ENCODE measurements at regions not wholly inside any gene's neighbourhood (a gene's known extent, or its start where the extent isn't known, plus 50 kb on each side); places are given as distances from the start of the nearest gene placed in this dataset.

- DNase-seq (ENCODE audit: low spot score in 2 of 2) (no peak), FAIRE-seq (no peak)
These were observed 81.4 kb downstream of the ZNF608 start for GRCh38 chr5:124665035-124665434.

DNA sequence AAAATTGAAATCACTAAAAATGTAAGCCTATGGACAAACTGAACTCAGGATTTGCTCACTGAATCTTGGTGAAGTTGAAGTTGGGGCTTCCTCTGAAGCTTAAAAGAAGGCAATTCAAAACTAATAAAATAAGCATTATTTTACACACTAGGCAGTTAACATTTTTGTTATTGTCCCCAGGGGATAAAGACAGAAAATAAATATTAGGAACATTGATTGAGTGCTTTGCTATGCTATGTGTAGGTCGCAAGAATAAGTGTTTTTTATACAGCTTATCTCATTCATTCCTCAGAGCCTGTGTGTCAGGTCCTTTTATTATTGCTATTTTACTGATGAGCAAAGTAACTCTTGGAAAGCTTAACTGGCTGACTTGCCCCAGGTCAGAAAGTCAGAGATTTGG, 82.2 kb downstream of the ZNF608 start:
- FAIRE-seq (no peak), DNase-seq (ENCODE audit: low spot score in 2 of 2) (no peak)

DNA sequence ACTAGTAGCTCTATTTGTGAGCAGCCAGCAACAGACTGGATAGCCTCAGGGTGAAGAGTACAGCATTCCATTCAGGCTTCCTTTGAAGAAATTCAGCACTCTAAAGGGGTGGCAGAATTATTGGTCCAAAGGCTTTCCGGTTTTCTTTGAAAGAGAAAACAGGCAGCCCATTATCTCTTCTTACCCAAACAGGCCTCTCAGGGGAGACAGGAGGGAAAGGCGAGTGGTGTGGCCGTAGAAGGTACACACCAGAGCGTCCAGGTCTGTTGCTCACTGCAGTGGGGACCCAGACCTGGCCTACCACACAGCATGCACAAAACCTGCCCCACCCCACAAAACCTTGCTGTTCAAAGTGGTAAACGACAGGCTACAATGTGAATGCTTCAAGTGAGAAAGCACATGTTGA, 83.3 kb downstream of the ZNF608 start:
- no peak for FAIRE-seq
- DNase-seq (ENCODE audit: low spot score in 2 of 2), result no peak

DNA sequence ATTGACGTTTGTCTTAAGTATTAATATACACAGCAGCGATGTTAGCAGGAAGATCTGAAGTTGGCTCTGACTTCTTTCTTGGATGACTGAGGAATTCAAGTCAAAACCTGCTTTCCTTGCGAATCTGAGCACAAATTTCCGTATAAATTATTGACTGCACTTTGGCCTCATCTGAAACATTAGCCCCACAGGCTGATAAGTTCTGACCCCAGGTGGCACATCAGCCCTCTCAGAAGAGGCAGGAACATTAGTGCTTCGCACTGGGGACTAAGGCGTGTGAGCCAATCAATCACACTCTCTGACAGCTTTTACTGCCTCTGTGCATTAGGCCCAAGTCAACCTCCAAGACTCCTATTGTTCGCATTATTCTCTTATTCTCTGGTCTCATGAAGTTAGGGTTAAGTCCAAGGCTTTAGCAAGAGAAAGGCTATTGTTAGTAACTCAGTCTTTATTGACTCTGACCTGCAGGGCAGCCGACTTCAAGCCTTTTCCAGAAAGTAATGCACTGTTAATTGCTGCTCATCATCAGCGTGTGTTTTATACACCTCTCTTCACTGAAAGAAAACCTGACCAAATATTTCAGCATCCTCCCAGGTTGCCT, 84.2 kb downstream of the ZNF608 start:
- no peak for FAIRE-seq
- no peak for DNase-seq (ENCODE audit: low spot score in 2 of 2)

DNA sequence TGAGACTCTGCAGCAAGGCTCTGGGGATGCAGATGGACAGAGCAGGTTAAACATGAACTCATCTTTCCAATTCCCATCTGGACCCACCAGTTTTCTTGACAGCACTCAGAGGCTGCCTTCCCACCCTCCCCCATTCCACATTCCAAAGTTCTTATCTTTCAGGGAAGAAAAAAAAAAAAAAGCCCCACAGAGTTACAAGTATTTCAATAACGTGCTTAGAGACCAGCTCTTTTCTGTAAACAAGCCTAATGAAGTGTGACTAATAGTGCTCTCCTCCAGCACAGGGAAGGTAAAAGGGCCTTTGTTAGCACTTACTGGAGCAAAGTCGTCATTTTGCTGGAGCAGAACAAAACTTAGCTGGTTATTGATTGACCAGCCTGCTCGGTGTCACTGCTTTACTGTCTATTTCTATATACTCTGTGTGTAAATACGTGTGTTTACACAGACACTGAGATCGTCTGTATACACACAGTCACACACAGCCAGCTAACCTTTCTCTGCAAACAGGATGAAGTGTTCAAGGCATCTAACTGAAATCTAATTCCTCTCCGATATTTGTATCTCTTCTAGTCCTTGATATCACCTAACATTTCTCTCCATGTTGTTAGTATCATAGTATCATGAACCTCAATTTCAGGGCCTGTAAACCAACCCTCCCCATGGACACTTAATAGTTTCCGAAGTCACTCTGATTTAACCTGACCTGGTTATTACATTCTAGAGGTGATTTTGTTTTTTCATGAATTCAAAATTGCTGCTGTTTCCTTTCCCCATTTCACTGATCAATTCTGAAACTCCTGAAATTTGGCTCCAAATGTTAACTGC, 84.9 kb downstream of the ZNF608 start:
- DNase-seq (ENCODE audit: low spot score in 2 of 2) (no peak), FAIRE-seq (no peak)

DNA sequence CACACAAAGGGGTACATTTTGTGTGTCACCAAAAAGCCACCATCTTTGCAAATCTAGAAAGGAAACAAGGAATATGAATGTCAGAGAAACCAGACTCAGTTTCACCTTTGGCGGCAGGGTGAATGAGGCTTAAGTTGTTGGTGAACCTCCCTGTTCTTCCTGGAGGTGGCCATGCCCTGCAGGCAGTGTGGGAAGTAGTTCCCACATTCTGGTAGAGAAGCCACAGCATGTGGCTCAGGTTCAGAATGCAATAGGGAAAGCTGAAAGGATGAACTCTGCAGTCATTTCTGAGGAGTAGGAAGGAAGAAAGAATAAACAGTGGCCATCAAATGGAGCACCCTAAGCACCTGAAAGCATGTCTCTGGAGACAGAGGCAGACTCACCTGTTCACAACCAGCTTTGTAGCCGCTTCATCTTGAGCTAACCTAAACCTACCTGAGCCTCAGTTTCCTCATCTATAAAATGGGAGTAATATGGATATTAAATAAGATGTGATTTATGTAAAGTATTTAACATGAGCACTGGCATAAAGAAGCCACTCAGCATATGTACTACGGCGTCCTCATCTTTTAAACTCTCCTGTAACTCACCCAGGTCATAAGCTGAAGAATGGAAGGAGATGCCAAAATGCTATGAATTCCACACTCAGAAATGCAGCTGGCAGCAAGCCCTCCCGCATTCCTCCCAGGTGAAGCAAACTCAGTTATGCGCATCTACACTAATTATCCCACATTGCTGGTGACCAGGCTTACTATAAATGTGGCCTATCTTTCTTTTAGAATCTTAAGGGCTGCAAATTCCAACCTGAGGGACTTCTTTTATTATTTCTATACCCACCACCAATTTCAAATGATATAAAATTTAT, 86.0 kb downstream of the ZNF608 start:
- no peak for FAIRE-seq
- no peak for DNase-seq (ENCODE audit: low spot score in 2 of 2)

DNA sequence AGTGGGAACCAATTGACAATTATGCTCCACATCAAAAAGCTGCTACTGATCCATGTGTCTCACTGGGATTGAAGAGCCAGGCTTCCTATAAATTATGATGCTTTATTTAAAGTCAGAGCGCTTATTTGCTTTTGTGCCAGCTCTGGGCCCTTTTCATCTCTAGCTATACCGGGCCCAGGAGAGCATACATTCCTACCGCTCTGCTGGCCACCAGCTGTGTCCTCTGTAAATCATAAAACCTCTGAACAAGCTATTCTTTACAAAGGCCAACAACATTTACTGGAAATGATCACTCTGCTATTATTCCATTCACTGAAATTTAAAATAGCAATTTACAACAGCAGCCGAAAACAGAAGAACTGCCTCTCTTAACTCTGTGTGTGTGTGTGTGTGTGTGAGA, 86.6 kb downstream of the ZNF608 start:
- no peak for DNase-seq (ENCODE audit: low spot score in 2 of 2)
- FAIRE-seq, result no peak

- FAIRE-seq (no peak), DNase-seq (ENCODE audit: low spot score in 2 of 2) (no peak)
These were observed 87.4 kb downstream of the ZNF608 start for GRCh38 chr5:124658867-124659557.

DNA sequence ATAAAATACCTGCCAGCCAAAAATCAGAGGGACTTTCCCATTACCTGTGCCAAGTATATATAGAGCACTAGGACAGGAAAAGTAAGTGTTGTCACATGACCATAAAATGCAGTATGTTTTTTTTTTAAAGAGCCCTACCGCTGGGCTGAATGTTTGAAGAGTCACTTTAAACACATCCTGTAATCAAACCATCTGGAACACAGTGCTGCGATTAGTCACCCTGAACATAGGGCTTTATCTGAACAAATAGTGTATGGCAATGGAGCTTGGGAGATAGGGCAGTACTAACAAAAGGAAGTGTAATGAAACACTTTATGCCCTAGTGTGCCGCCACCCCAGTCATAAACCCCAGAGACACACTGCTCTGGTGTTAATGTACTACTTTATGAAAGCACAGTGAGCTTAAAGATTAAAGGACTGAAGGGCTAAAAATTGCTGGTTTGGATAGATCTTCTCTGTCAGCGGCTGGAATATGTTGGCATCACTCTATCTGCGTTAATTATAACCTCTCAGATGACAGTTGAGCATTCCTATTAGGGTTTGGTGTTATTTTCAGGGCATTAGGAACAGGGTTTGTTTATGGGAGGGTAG, 90.4 kb downstream of the ZNF608 start:
- DNase-seq (ENCODE audit: low spot score in 2 of 2) (no peak), FAIRE-seq (no peak)

DNA sequence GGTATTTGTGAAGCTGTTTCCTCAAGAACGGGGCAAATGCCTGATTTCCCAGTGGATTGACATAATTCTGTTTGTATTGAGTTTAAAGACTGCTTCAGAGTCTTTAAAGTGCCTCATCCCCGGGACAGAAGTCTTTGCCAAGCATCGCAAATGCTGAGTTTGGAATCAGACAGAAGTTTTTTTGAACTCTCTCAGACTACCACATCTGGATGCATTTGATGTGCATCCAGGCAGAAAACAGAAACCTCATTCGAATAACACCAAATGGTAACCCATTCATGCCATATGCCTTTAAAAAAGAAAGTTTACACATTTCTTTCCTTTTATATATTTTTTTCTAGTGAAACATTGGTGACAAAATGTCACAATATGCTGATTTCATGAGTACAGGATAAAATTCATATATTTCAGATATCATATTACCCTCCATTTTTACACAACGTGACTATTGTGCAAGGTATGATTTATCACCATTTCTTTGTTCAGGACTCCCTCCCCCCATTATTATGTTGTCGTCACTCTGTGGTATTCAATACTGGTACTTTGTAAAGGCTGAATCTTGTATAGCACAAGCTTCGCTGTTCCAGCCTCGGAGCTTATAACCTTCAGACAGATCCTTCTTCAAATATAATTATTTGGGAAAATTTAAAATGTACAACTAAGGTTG, 91.1 kb downstream of the ZNF608 start:
- FAIRE-seq, result no peak
- DNase-seq (ENCODE audit: low spot score in 2 of 2), result no peak

GRCh38 chr5:124654418-124654817, 92.0 kb downstream of the ZNF608 start:
- DNase-seq (ENCODE audit: low spot score in 2 of 2), result no peak
- FAIRE-seq, result no peak

GRCh38 chr5:124653666-124654065, 92.8 kb downstream of the ZNF608 start:
- no peak for FAIRE-seq

GRCh38 chr5:124652892-124653441, 93.5 kb downstream of the ZNF608 start:
- FAIRE-seq (no peak), DNase-seq (ENCODE audit: low spot score in 2 of 2) (no peak)

More at GRCh38 chr5:124653666-124654065, 92.8 kb downstream of the ZNF608 start:
- no peak for DNase-seq (ENCODE audit: low spot score in 2 of 2)

DNA sequence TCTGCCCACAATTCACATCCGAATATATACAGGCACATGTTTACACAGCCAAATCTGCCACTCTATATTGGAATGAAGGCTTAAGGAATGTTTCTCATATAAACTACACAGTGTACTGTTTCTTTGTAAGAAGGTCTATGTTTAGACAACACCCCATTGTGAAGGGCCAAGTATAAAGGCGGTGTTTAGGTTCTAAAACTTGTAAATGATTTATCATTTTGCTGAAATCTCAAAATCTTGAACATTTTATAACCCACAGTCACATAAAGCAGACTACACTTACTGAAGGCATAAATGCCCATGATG, 94.0 kb downstream of the ZNF608 start:
- FAIRE-seq (no peak), DNase-seq (ENCODE audit: low spot score in 2 of 2) (no peak)

- FAIRE-seq, result no peak
- DNase-seq (ENCODE audit: low spot score in 2 of 2), result peak; percentile 68 to 75
These were observed 94.6 kb downstream of the ZNF608 start for GRCh38 chr5:124651663-124652513.

GRCh38 chr5:124650951-124651662, 95.3 kb downstream of the ZNF608 start:
- FAIRE-seq (no peak), DNase-seq (ENCODE audit: low spot score in 2 of 2) (no peak)

DNA sequence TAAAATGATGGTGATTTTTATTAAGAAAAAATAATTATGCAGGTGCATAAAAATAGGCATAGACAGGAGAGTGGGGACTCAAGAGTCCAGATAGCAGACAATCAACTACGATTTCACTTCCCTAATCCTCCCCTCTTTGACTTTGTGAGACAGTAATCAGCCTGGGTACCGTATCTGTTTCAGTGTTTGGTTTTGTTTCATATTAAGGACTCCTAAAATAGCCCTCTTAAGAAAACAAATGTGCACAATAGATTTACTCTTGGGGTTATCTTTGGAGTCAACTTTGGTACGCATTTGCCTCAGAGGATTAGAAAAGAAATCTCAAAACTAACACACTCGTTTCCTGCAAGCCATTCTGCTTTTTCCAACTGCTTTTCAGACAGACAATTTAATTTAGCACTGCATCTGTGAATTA, 96.3 kb downstream of the ZNF608 start:
- no peak for DNase-seq (ENCODE audit: low spot score in 2 of 2)
- FAIRE-seq, result no peak

Data from frontal cortex (tissue), 3 donors.